A549 (cell line): ENCODE measurements at regions not wholly inside any gene's neighbourhood (a gene's known extent, or its start where the extent isn't known, plus 50 kb on each side); places are given as distances from the start of the nearest gene placed in this dataset.

Experiments
- EP300 ChIP-seq, 2 experiments: fragments of >200 bp; sonication (Bioruptor Twin); formaldehyde crosslinking; IDR thresholded peaks; 2 replicates in 1 of 2; 3 replicates in 1 of 2; pipeline ENCODE4 v1.6.1; 2016 to 2017
- FOSB ChIP-seq: fragments of 250-450 bp; sonication (Bioruptor Pico); IDR thresholded peaks from 2 replicates; pipeline ENCODE4 v1.5.0; 2020; ENCODE audit warnings: mild to moderate bottlenecking, moderate library complexity
- POLR2A ChIP-seq: IDR thresholded peaks from 2 replicates; pipeline ENCODE4 v1.6.1; 2012; ENCODE audit warnings: mild to moderate bottlenecking, low read length
- POLR2AphosphoS2 ChIP-seq: conservative IDR thresholded peaks from 2 replicates; pipeline ENCODE4 v1.6.1; 2012; ENCODE audit warnings: low read length, improper control_type of control experiment, inconsistent platforms
- RAD21 ChIP-seq, 2 experiments: fragments of >200 bp in 1 of 2; sonication (Bioruptor Twin) in 1 of 2; formaldehyde crosslinking in 1 of 2; IDR thresholded peaks in 1 of 2; conservative IDR thresholded peaks in 1 of 2; 2 replicates in 1 of 2; 3 replicates in 1 of 2; pipeline ENCODE4 v1.6.1; 2012 to 2018; ENCODE audit warnings: inconsistent platforms in 1 of 2
- ZSCAN20 ChIP-seq: fragments of 250-450 bp; sonication (Bioruptor Pico); IDR thresholded peaks from 2 replicates; pipeline ENCODE4 v1.8.0; 2022; ENCODE audit warnings: mild to moderate bottlenecking, moderate library complexity
- TF ChIP-seq, protein P1 (sequence below): fragments of >200 bp; sonication (Bioruptor Twin); formaldehyde crosslinking; IDR thresholded peaks from 3 replicates; pipeline ENCODE4 v1.5.1; 2016
- TF ChIP-seq, protein P2 (sequence below): IDR thresholded peaks from 2 replicates; pipeline ENCODE4 v1.6.1; 2012

- TF ChIP-seq RAD21 (conservative IDR thresholded peaks at IDR 0.05 in 1 of 2, IDR thresholded peaks at IDR 0.05 in 1 of 2) (no peak), EP300 (IDR thresholded peaks at IDR 0.05) (no peak), FOSB (CRISPR knock-in tag) (no peak), ZSCAN20 (CRISPR knock-in tag) (no peak), POLR2AphosphoS2 (no peak), POLR2A (no peak)
- TF ChIP-seq, protein P1, sequence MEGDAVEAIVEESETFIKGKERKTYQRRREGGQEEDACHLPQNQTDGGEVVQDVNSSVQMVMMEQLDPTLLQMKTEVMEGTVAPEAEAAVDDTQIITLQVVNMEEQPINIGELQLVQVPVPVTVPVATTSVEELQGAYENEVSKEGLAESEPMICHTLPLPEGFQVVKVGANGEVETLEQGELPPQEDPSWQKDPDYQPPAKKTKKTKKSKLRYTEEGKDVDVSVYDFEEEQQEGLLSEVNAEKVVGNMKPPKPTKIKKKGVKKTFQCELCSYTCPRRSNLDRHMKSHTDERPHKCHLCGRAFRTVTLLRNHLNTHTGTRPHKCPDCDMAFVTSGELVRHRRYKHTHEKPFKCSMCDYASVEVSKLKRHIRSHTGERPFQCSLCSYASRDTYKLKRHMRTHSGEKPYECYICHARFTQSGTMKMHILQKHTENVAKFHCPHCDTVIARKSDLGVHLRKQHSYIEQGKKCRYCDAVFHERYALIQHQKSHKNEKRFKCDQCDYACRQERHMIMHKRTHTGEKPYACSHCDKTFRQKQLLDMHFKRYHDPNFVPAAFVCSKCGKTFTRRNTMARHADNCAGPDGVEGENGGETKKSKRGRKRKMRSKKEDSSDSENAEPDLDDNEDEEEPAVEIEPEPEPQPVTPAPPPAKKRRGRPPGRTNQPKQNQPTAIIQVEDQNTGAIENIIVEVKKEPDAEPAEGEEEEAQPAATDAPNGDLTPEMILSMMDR, result no peak
- TF ChIP-seq, protein P2, sequence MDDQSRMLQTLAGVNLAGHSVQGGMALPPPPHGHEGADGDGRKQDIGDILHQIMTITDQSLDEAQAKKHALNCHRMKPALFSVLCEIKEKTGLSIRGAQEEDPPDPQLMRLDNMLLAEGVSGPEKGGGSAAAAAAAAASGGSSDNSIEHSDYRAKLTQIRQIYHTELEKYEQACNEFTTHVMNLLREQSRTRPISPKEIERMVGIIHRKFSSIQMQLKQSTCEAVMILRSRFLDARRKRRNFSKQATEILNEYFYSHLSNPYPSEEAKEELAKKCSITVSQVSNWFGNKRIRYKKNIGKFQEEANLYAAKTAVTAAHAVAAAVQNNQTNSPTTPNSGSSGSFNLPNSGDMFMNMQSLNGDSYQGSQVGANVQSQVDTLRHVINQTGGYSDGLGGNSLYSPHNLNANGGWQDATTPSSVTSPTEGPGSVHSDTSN, result no peak
Observed at GRCh38 chr14:96744262-96744661, 52.9 kb upstream of the VRK1 start.
